ENCODE measurements at regions not wholly inside any gene's neighbourhood (a gene's known extent, or its start where the extent isn't known, plus 50 kb on each side); places are given as distances from the start of the nearest gene placed in this dataset.
"Not testable (repeated sequence)": the region's sequence is repeated elsewhere in the genome, so short reads cannot be mapped to it uniquely, and the experiment has no call there.

DNA sequence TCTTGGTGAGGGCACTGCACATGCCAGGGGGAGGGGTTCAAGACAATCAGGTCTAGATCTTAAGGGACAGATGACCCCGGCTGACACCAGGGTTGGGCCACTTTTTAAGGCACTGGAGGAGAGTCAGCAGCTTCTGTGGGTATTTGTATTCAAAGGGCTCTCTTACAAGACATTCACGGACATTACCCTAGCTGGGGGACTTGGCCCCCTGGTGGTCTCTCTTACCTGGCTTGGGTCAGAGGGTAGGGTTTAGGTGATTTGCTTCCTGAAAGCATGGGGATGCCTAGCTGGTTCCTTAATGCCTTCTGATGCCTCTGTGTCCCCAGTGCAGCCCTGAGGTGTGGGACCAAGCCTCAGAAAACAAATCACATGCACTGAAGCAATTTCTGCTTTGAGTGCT is 354.7 kb downstream of the CDC5L start:
- H3K27ac ChIP-seq (ENCODE audit: low read depth, low read length), result no peak overlapping the region
- H3K4me1 ChIP-seq (ENCODE audit: control insufficient read depth, insufficient read depth, low read length), result peaks cover 2% of the 10 kb centered on the region
- H3K27me3 ChIP-seq (ENCODE audit: control insufficient read depth, insufficient read depth, low read length), result no peaks in the 10 kb centered on the region
- no peak overlapping the region for H3K9ac ChIP-seq (ENCODE audit: low read length)
- H3K36me3 ChIP-seq (ENCODE audit: control insufficient read depth, insufficient read depth, low read length), result no peaks in the 10 kb centered on the region
- H3K4me3 ChIP-seq (ENCODE audit: low read length), result no peak overlapping the region

DNA sequence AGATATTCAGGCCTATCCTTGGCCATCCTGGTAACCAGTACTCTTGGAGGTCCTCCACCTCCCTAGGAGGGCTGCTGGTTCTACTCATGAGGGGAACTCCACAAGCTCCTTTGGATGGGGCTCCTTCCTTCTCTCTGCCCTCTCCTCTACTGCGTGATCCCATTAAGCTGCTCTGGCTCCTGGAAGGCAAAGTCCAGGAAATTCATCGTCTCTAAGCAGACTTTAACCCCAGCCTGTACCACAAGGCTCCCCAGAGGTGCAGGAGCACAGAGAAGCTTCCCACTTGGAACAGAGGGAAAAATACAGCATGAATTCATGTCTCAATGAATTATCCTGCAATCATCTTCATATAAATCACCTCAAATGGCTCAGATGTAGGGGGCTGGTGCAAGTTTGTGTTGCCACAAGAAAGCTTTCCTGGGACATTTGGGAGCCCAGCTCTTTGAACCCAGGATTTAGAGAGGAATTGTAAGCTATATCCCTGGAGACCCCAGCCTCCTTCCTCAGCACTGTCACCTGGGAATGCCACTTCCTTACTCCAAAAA is 355.4 kb downstream of the CDC5L start:
- Histone ChIP-seq H3K27ac (ENCODE audit: low read depth, low read length) (no peak overlapping the region), H3K4me3 (ENCODE audit: low read length) (no peak overlapping the region), H3K27me3 (ENCODE audit: control insufficient read depth, insufficient read depth, low read length) (no peaks in the 10 kb centered on the region), H3K9ac (ENCODE audit: low read length) (no peak overlapping the region), H3K36me3 (ENCODE audit: control insufficient read depth, insufficient read depth, low read length) (no peaks in the 10 kb centered on the region), H3K4me1 (ENCODE audit: control insufficient read depth, insufficient read depth, low read length) (peaks cover 1% of the 10 kb centered on the region)

DNA sequence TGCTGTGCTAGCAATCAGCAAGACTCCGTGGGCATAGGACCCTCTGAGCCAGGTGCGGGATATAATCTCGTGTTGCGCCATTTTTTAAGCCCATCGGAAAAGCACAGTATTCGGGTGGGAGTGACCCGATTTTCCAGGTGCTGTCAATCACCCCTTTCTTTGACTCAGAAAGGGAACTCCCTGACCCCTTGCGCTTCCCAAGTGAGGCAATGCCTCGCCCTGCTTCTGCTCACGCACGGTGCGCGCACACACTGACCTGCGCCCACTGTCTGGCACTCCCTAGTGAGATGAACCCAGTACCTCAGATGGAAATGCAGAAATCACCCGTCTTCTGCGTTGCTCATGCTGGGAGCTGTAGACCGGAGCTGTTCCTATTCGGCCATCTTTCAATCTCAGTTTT is 372.6 kb downstream of the CDC5L start:
- not testable (repeated sequence) for H3K9ac ChIP-seq (ENCODE audit: low read length); H3K36me3 ChIP-seq (ENCODE audit: control insufficient read depth, insufficient read depth, low read length); H3K27me3 ChIP-seq (ENCODE audit: control insufficient read depth, insufficient read depth, low read length); H3K4me3 ChIP-seq (ENCODE audit: low read length); H3K27ac ChIP-seq (ENCODE audit: low read depth, low read length); H3K4me1 ChIP-seq (ENCODE audit: control insufficient read depth, insufficient read depth, low read length)

DNA sequence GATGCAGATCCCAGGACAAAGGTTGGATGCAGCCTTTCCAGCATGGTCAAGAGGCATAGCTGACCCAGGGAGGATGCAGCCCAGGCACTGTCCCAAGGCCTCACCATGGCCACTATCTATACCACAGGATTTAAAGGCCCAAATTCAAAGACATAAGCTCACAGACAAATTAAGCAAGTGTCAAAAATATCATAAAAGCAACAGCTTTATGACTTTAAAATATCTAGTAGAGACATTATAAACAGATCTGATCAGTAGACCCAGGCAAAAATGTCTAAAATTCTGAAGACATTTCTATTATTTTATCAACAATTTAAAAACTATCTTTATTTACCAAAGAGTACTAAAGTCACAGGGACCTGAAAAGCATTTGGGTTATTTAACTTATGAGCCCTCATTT is 373.5 kb downstream of the CDC5L start:
- Histone ChIP-seq H3K36me3 (ENCODE audit: control insufficient read depth, insufficient read depth, low read length) (no peaks in the 10 kb centered on the region), H3K27me3 (ENCODE audit: control insufficient read depth, insufficient read depth, low read length) (no peaks in the 10 kb centered on the region), H3K4me1 (ENCODE audit: control insufficient read depth, insufficient read depth, low read length) (no peaks in the 10 kb centered on the region), H3K4me3 (ENCODE audit: low read length) (no peak overlapping the region), H3K27ac (ENCODE audit: low read depth, low read length) (no peak overlapping the region), H3K9ac (ENCODE audit: low read length) (no peak overlapping the region)

DNA sequence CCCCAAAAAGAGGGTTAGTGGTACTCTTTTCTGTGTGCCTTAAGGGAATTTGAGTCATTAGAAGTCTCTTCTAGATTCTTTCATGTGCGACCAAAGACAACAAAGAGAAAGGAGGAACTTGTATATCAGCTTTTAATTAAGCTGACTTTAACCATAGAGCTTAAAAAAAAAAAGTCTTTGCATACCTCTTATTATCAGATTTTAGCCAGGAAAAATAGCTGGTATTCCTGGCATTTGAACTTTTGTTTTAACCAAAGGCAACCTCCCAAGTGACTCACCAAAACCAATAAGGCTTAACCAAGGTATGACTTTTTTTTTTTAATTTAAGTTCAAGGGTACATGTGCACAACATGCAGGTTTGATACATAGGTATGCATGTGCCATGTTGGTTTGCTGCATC is 375.0 kb downstream of the CDC5L start:
- no peaks in the 10 kb centered on the region for H3K36me3 ChIP-seq (ENCODE audit: control insufficient read depth, insufficient read depth, low read length)
- no peak overlapping the region for H3K4me3 ChIP-seq (ENCODE audit: low read length)
- no peak overlapping the region for H3K9ac ChIP-seq (ENCODE audit: low read length)
- no peaks in the 10 kb centered on the region for H3K27me3 ChIP-seq (ENCODE audit: control insufficient read depth, insufficient read depth, low read length)
- no peak overlapping the region for H3K27ac ChIP-seq (ENCODE audit: low read depth, low read length)
- H3K4me1 ChIP-seq (ENCODE audit: control insufficient read depth, insufficient read depth, low read length), result no peaks in the 10 kb centered on the region

DNA sequence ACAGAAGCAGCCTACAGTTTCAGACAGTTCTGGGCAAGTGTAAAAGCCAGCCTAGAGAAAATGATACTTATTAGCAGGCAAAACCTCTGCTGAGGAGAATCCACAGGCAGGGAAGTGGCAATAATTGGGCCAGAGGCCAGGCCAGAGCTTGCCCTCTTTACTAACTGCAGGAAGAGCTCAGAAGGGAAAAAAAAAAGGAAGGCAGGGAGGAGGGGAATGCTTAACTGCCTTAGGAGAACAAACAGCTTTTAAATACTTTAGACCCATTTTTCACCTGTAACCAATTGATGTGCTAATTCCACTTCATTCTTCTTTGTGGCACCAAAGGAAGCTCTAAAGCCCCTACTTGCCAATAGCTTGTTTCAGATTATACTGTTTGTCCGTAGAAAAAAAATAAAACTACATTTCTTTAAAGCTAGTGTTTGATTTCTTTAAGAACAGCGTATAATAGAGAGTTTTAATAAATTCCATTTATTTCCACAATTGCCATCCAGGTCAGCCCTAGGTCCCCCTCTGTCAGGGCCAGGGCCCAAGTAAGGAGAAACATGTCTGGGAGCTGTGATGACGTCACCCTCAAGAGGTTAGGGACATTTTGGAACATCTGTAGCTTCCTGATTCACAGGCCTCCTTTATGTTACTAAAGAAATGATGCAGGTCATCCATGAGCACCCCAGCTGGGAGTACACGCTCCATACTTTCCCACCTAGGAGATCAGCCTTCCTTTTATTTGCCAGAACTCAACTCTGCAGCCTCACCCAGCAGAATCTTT is 384.3 kb downstream of the CDC5L start:
- Histone ChIP-seq H3K4me3 (ENCODE audit: low read length) (no peak overlapping the region), H3K4me1 (ENCODE audit: control insufficient read depth, insufficient read depth, low read length) (no peaks in the 10 kb centered on the region), H3K27ac (ENCODE audit: low read depth, low read length) (no peak overlapping the region), H3K9ac (ENCODE audit: low read length) (no peak overlapping the region), H3K36me3 (ENCODE audit: control insufficient read depth, insufficient read depth, low read length) (no peaks in the 10 kb centered on the region), H3K27me3 (ENCODE audit: control insufficient read depth, insufficient read depth, low read length) (no peaks in the 10 kb centered on the region)

DNA sequence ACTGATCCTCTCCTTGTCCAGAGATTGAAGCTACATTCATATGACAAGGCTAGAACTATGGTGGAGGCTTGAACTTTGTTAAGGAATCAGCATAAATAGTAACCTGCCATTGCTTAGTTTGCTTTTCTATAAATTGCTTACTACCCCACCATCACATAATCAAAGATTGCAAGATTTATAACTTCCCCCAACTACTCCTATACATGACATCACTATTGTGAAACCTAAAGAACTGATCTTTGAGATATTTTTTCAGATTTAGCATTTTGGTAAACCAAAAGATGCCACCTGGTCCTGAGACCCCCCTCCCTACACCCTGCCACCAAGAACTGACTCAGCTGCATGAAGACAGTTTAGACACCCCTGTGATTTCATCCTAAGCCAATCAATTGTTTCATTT is 385.3 kb downstream of the CDC5L start:
- Histone ChIP-seq H3K36me3 (ENCODE audit: control insufficient read depth, insufficient read depth, low read length) (no peaks in the 10 kb centered on the region), H3K27ac (ENCODE audit: low read depth, low read length) (no peak overlapping the region), H3K9ac (ENCODE audit: low read length) (no peak overlapping the region), H3K4me1 (ENCODE audit: control insufficient read depth, insufficient read depth, low read length) (no peaks in the 10 kb centered on the region), H3K4me3 (ENCODE audit: low read length) (no peak overlapping the region), H3K27me3 (ENCODE audit: control insufficient read depth, insufficient read depth, low read length) (no peaks in the 10 kb centered on the region)

DNA sequence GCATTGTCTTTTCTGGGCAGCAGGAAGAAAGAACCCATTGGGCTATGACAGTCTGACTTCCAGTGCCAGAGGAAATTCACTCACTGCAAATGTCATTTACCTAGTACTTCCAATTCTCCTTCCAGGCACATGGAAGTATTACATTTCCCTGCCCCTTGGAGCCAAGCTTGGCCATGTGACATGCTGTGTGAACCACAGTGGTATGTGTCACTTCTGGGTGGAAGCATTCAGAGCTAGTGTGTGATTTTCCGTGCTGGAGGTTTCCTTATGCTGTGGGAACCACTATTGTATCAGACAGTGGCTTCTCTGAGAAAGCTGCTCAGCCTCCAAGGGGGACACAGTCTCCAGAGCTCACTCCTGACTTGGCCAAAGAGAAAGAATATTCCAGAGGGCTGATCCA is 387.6 kb downstream of the CDC5L start:
- Histone ChIP-seq H3K9ac (ENCODE audit: low read length) (no peak overlapping the region), H3K4me3 (ENCODE audit: low read length) (no peak overlapping the region), H3K4me1 (ENCODE audit: control insufficient read depth, insufficient read depth, low read length) (no peaks in the 10 kb centered on the region), H3K27ac (ENCODE audit: low read depth, low read length) (no peak overlapping the region), H3K36me3 (ENCODE audit: control insufficient read depth, insufficient read depth, low read length) (no peaks in the 10 kb centered on the region), H3K27me3 (ENCODE audit: control insufficient read depth, insufficient read depth, low read length) (no peaks in the 10 kb centered on the region)

DNA sequence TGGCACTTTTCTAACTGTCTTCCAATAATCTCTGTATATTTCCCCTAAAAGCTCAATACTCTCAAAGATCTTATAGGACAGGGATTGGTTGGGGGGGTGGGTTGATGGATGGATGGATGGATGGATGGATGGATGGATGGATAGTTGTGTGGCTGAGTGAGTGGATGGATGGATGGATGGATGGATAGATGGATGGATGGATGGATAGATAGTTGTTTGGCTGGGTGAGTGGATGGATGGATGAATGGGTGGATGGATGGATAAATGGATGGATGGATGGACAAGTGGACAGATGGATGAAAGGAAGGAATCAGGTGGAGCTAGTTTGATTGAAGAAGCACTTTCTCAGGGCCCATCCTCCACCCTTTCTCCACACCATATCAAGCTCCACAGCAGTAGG is 388.8 kb downstream of the CDC5L start:
- no peak overlapping the region for H3K4me3 ChIP-seq (ENCODE audit: low read length)
- H3K4me1 ChIP-seq (ENCODE audit: control insufficient read depth, insufficient read depth, low read length), result no peaks in the 10 kb centered on the region
- no peak overlapping the region for H3K27ac ChIP-seq (ENCODE audit: low read depth, low read length)
- no peaks in the 10 kb centered on the region for H3K36me3 ChIP-seq (ENCODE audit: control insufficient read depth, insufficient read depth, low read length)
- H3K27me3 ChIP-seq (ENCODE audit: control insufficient read depth, insufficient read depth, low read length), result no peaks in the 10 kb centered on the region
- H3K9ac ChIP-seq (ENCODE audit: low read length), result no peak overlapping the region

DNA sequence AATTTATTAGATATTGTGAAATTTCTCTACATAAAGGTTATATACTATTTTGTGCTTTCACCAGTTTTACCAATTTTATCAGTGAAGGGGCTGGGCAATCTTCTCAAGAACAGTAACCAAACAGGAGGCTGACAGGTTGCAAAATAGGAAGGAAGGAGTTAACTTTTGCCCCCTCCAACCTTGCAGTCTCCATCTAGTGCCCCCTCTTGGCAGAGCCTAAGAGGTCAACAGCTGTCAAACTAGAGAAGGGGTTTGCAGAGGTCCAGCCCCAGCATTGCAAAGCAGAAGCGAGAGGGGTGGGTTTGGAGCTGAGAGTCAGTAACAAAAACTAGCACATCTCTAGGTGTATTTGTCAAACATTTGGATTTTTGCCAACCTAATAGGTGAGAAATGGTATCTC is 391.0 kb downstream of the CDC5L start:
- H3K36me3 ChIP-seq (ENCODE audit: control insufficient read depth, insufficient read depth, low read length), result no peaks in the 10 kb centered on the region
- H3K27ac ChIP-seq (ENCODE audit: low read depth, low read length), result no peak overlapping the region
- no peak overlapping the region for H3K9ac ChIP-seq (ENCODE audit: low read length)
- no peaks in the 10 kb centered on the region for H3K27me3 ChIP-seq (ENCODE audit: control insufficient read depth, insufficient read depth, low read length)
- no peaks in the 10 kb centered on the region for H3K4me1 ChIP-seq (ENCODE audit: control insufficient read depth, insufficient read depth, low read length)
- H3K4me3 ChIP-seq (ENCODE audit: low read length), result no peak overlapping the region
